BJ (cell line): ENCODE measurements at regions not wholly inside any gene's neighbourhood (a gene's known extent, or its start where the extent isn't known, plus 50 kb on each side); places are given as distances from the start of the nearest gene placed in this dataset.
"Not testable (repeated sequence)": the region's sequence is repeated elsewhere in the genome, so short reads cannot be mapped to it uniquely, and the experiment has no call there.

ENCODE experiments used
- CTCF ChIA-PET: fragments of 350-600 bp; formaldehyde crosslinking; extraction: SDS; loops from one replicate; lab custom pipeline; 2021; ENCODE audit warnings: antibody characterized with exemption, inconsistent platforms; lab: Yijun Ruan, JAX
- POLR2A ChIA-PET: fragments of 300-600 bp; sonication (Branson Sonifier 250); formaldehyde crosslinking; extraction: SDS; loops from one replicate; lab custom pipeline; 2021; ENCODE audit warnings: antibody characterized with exemption; lab: Charles Lee
- DNase-seq: peaks from one replicate; pipeline ENCODE4 v3.0.0-alpha.2; 2011; ENCODE audit warnings: low read depth
- H3K27me3 ChIP-seq: 2 replicates; pipeline ENCODE4 v1.6.0; 2011; ENCODE audit warnings: low read length; ENCODE audit not compliant: control insufficient read depth, insufficient read depth
- H3K36me3 ChIP-seq: 2 replicates; pipeline ENCODE4 v1.5.1; 2011; ENCODE audit warnings: low read length; ENCODE audit not compliant: control insufficient read depth, insufficient read depth
- H3K4me3 ChIP-seq: 2 replicates; pipeline ENCODE4 v1.5.1; 2011; ENCODE audit warnings: low read depth, mild to moderate bottlenecking, control low read depth, low read length
- TF ChIP-seq, protein P1 (sequence below): IDR thresholded peaks from 2 replicates; pipeline ENCODE4 v1.5.1; 2011; ENCODE audit warnings: low read depth, mild to moderate bottlenecking, control low read depth, inconsistent platforms, low read length, moderate library complexity; ENCODE audit not compliant: insufficient read depth

DNA sequence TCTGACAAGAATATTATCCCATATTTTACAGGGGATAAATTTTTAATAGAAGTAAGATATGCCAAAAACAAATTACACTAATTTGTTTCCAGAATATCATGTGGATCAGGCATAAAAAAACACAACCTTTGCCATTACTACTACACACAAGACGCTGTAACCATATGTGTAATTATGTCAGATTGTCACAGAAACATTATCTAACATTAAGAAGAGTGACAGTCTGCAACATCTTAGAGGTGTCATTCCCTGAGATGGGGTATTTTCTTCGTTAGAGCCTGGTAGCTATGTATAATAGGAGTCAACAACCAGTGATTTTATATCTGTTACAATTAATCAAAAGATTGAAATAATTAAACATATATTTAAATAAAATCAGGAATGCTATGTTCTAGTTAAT, 518.9 kb downstream of the RERGL start:
- ChIA-PET CTCF (no interaction called here), POLR2A (no interaction called here)
- TF ChIP-seq, protein P1, sequence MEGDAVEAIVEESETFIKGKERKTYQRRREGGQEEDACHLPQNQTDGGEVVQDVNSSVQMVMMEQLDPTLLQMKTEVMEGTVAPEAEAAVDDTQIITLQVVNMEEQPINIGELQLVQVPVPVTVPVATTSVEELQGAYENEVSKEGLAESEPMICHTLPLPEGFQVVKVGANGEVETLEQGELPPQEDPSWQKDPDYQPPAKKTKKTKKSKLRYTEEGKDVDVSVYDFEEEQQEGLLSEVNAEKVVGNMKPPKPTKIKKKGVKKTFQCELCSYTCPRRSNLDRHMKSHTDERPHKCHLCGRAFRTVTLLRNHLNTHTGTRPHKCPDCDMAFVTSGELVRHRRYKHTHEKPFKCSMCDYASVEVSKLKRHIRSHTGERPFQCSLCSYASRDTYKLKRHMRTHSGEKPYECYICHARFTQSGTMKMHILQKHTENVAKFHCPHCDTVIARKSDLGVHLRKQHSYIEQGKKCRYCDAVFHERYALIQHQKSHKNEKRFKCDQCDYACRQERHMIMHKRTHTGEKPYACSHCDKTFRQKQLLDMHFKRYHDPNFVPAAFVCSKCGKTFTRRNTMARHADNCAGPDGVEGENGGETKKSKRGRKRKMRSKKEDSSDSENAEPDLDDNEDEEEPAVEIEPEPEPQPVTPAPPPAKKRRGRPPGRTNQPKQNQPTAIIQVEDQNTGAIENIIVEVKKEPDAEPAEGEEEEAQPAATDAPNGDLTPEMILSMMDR, result no peak
- DNase-seq, result no peak
- Histone ChIP-seq H3K27me3 (no peaks in the 10 kb centered on the region), H3K4me3 (no peak overlapping the region), H3K36me3 (no peaks in the 10 kb centered on the region)

DNA sequence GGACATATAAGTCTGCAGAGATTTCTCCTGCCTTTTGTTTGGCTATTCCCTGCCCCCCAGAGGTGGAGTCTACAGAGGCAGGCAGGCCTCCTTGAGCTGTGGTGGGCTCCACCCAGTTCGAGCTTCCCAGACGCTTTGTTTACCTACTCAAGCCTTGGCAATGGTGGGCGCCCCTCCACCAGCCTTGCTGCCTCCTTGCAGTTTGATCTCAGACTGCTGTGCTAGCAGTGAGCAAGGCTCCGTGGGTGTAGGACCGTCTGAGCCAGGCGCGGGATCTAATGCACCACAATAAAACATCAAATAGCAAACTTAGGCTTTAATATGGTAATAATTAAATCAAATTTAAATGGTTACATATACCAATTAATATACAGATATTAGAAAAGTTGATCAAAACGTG, 525.4 kb downstream of the RERGL start:
- DNase-seq, CTCF ChIA-PET, H3K4me3 ChIP-seq, POLR2A ChIA-PET, H3K27me3 ChIP-seq, H3K36me3 ChIP-seq: not testable (repeated sequence)

DNA sequence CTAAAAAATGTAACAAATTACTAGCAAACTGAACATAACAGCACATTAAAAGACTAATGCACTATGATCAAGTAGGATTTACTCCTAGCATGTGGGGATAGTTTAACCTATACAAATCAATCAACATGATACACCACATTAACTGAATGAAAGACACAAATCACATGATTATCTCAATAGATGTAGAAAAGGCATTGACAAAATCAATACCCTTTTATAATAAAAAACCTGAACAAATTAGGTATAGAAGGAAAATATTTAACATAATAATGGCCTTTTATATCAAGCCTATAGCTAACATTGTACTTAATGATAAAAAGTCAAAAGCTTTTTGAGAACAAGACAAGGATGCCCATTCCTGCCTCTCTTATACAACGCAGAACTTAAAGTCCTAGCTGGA, 540.0 kb downstream of the RERGL start:
- Histone ChIP-seq H3K36me3 (no peaks in the 10 kb centered on the region), H3K4me3 (no peak overlapping the region), H3K27me3 (no peaks in the 10 kb centered on the region)
- TF ChIP-seq, protein P1, result no peak
- ChIA-PET POLR2A (no interaction called here), CTCF (no interaction called here)
- no peak for DNase-seq

DNA sequence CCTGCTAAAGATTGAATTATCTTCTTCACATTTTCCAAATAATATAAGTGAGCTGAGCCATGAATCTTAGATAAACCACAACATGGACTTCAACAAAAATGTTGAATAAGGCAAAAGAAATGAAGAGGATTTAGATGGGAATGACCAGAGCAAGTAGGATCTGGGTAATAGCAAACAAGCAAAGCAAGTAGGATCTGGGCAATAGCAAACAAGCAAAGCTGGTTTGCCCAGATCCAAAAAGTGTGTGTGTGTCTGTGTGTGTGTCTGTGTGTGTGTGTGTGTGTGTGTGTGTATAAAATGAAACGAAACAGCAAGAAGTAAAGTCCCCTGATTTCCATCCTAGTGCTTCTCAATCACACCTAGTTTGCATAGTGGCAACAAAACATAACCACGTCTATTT, 549.1 kb downstream of the RERGL start:
- TF ChIP-seq, protein P1, result no peak
- H3K4me3 ChIP-seq, result no peak overlapping the region
- DNase-seq, result no peak
- POLR2A ChIA-PET, result no interaction called here
- no peaks in the 10 kb centered on the region for H3K36me3 ChIP-seq
- no peaks in the 10 kb centered on the region for H3K27me3 ChIP-seq
- CTCF ChIA-PET, result no interaction called here

DNA sequence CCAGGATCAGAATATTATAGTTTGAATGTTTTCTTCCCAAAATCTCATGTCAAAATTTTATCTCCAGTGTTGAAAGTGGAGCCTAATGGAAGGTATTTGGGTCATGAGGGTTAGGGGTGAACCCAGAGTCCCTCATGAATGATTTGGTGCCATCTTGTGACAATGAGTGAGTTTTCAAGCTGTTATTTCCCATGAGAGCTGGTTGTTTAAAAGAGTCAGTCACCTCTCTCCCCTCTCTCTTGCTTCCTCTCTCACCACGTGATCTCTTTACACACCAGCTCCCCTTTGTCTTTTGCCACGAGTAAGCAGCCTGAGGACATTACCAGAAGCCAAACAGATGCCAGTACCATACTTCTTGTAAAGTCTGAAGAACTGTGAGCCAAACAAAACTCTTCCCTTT, 561.6 kb downstream of the RERGL start:
- CTCF ChIA-PET, result no interaction called here
- Histone ChIP-seq H3K36me3 (no peaks in the 10 kb centered on the region), H3K4me3 (no peak overlapping the region), H3K27me3 (no peaks in the 10 kb centered on the region)
- no peak for DNase-seq
- TF ChIP-seq, protein P1, result no peak
- POLR2A ChIA-PET, result no interaction called here

DNA sequence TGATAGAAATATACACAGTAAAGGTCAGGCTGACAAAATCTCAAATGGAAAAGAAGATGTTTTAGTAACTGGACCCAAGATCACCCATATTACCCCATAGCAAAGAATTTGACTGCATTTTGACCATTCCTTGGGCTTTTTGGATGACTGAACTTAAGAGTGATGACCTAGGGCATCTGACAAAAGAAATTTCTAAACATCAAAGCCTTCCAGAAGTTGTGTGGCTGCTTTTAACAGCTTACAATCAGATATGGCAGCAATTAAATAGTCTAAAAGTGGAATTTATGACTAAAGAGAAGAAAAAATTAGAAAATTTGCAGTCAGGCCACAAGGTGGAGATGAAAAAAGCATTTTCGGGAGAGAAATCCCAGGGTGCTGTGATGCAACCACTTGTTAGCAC, 563.0 kb downstream of the RERGL start:
- POLR2A ChIA-PET, result no interaction called here
- Histone ChIP-seq H3K4me3 (no peak overlapping the region), H3K27me3 (no peaks in the 10 kb centered on the region), H3K36me3 (no peaks in the 10 kb centered on the region)
- TF ChIP-seq, protein P1, result no peak
- CTCF ChIA-PET, result no interaction called here
- DNase-seq, result no peak
